ENCODE measurements at regions not wholly inside any gene's neighbourhood (a gene's known extent, or its start where the extent isn't known, plus 50 kb on each side); places are given as distances from the start of the nearest gene placed in this dataset.
"Not testable (repeated sequence)": the region's sequence is repeated elsewhere in the genome, so short reads cannot be mapped to it uniquely, and the experiment has no call there.

DNA sequence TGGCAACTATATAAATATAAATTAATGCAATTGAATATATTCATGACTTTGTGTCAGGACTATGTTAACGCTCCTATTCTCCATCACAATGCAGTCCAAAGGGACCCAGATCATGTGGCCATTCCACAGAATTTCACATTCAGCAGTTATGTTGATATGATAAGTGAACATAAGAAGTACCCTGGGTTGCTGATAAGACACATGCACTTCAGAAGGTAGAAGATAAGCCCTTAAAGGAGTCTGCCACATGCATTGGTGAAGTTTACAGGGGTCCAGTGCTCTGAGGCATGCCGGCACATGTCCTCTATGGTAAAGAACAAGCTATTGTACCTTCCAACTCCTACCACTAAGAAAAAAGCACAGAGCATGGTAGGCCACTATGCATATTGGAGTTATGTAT is 76.4 kb downstream of the PHAX start:
- H3K27me3 ChIP-seq = no peaks in the 10 kb centered on the region

DNA sequence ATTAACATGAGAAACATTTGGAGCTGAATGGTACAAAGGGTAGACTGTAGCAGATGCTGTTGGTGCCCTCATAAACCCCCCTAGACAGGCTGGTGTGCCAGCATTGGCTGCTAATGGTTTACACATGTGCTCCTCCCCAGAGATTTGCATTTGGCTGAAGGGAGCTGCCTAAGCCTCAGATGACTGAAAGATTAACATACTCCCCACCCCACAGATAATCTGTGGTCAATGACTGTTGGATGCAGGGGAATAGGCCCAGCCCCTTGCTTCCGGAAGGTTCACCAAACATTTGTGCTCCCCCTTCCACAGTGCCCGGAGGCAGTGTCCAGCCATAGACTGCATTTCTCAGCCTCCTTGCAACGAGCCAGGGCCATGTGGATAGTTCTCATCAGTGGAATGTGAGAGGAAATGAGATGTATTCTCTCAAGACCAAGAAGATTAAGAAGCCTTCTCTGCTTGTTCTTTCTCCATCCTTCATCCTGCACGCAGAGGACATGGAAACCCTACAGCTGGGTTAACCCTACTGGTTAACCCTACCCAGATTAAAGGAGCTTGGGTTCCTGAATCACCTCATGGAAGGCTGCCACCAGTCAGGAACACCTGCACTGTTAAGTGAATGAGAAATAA is 79.6 kb downstream of the PHAX start:
- no peaks in the 10 kb centered on the region for H4K20me1 ChIP-seq (ENCODE audit: insufficient read depth, poor library complexity, severe bottlenecking)
- WGBS (ENCODE audit: low lambda C conversion rate, missing lambda C conversion rate) = 35% methylated on average over 4 of the region's 4 CpGs
- H3K9me2 ChIP-seq (replicated peaks; ENCODE audit: insufficient read depth) = no peaks in the 10 kb centered on the region
- H3K4me3 ChIP-seq = no peak overlapping the region
- peak overlapping the region; percentile 24 for H3K4me2 ChIP-seq
- no peaks in the 10 kb centered on the region for H3K27me3 ChIP-seq
- no peaks in the 10 kb centered on the region for H3K36me3 ChIP-seq (replicated peaks; ENCODE audit: insufficient read depth, low read depth)
- H3K27ac ChIP-seq = no peak overlapping the region
- TF ChIP-seq CTCF (IDR thresholded peaks at IDR 0.05; ENCODE audit: poor library complexity) = no peak
- TF ChIP-seq EZH2 (IDR thresholded peaks at IDR 0.05; ENCODE audit: borderline replicate concordance) = no peak
- TF ChIP-seq EZH2phosphoT487 (IDR thresholded peaks at IDR 0.05; ENCODE audit: low read depth, severe bottlenecking, unreplicated experiment) = no peak
- no peak overlapping the region for H2AFZ ChIP-seq
- no peaks in the 10 kb centered on the region for H3K9me3 ChIP-seq (ENCODE audit: low read depth)
- H3K79me2 ChIP-seq = no peaks in the 10 kb centered on the region
- H3K4me1 ChIP-seq (ENCODE audit: insufficient read depth) = no peaks in the 10 kb centered on the region
- DNase-seq (ENCODE audit: low spot score) = peak; percentile 21

More for the DNA sequence above, 76.4 kb downstream of the PHAX start:
- H4K20me1 ChIP-seq (ENCODE audit: insufficient read depth, poor library complexity, severe bottlenecking) = no peaks in the 10 kb centered on the region
- H2AFZ ChIP-seq = no peak overlapping the region
- H3K9me2 ChIP-seq (replicated peaks; ENCODE audit: insufficient read depth) = no peaks in the 10 kb centered on the region
- no peaks in the 10 kb centered on the region for H3K4me1 ChIP-seq (ENCODE audit: insufficient read depth)
- no peak for TF ChIP-seq CTCF (IDR thresholded peaks at IDR 0.05; ENCODE audit: poor library complexity)
- TF ChIP-seq EZH2 (IDR thresholded peaks at IDR 0.05; ENCODE audit: borderline replicate concordance) = no peak
- TF ChIP-seq EZH2phosphoT487 (IDR thresholded peaks at IDR 0.05; ENCODE audit: low read depth, severe bottlenecking, unreplicated experiment) = no peak
- no peaks in the 10 kb centered on the region for H3K9me3 ChIP-seq (ENCODE audit: low read depth)
- H3K4me3 ChIP-seq = no peak overlapping the region
- H3K36me3 ChIP-seq (replicated peaks; ENCODE audit: insufficient read depth, low read depth) = no peaks in the 10 kb centered on the region
- H3K4me2 ChIP-seq = no peak overlapping the region
- 89% methylated on average over 2 of the region's 2 CpGs for WGBS (ENCODE audit: low lambda C conversion rate, missing lambda C conversion rate)
- no peak overlapping the region for H3K27ac ChIP-seq
- no peaks in the 10 kb centered on the region for H3K79me2 ChIP-seq
- DNase-seq (ENCODE audit: low spot score) = no peak

- H3K79me2 ChIP-seq; DNase-seq (ENCODE audit: low spot score); H3K9me3 ChIP-seq (ENCODE audit: low read depth); H3K27ac ChIP-seq; H3K9me2 ChIP-seq (replicated peaks; ENCODE audit: insufficient read depth); H3K27me3 ChIP-seq; H2AFZ ChIP-seq; H3K36me3 ChIP-seq (replicated peaks; ENCODE audit: insufficient read depth, low read depth); H3K4me3 ChIP-seq; H4K20me1 ChIP-seq (ENCODE audit: insufficient read depth, poor library complexity, severe bottlenecking); H3K4me1 ChIP-seq (ENCODE audit: insufficient read depth); H3K4me2 ChIP-seq: not testable (repeated sequence)
- 87% methylated on average over 9 of the region's 9 CpGs for WGBS (ENCODE audit: low lambda C conversion rate, missing lambda C conversion rate)
Measured at GRCh38 chr5:126681314-126681713, 80.6 kb downstream of the PHAX start.

DNA sequence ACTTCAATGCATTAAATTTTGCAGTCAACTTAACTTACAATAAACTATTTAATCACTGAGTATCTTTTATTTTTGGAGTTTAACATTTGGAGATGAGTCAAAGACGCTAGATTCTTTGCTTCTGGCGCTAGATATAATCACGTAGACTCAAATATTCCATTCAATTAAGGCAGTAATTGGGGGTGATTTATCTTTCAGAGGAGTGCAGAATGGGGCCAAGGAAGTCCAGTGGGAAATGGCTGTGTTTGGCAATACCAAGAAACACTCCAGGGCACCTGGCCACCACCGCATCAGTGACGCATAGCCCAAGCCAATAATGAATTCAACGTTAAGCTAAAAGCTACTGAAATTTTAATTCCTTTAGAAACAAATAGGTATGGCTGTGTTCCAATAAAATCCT is 81.2 kb downstream of the PHAX start:
- TF ChIP-seq EZH2phosphoT487 (IDR thresholded peaks at IDR 0.05; ENCODE audit: low read depth, severe bottlenecking, unreplicated experiment) = no peak
- no peak for TF ChIP-seq EZH2 (IDR thresholded peaks at IDR 0.05; ENCODE audit: borderline replicate concordance)
- no peak for TF ChIP-seq CTCF (IDR thresholded peaks at IDR 0.05; ENCODE audit: poor library complexity)
- Histone ChIP-seq H3K9me3 (ENCODE audit: low read depth) (no peaks in the 10 kb centered on the region), H3K4me2 (no peak overlapping the region), H3K9me2 (replicated peaks; ENCODE audit: insufficient read depth) (no peaks in the 10 kb centered on the region), H2AFZ (no peak overlapping the region), H3K4me3 (no peak overlapping the region), H4K20me1 (ENCODE audit: insufficient read depth, poor library complexity, severe bottlenecking) (no peaks in the 10 kb centered on the region), H3K79me2 (no peaks in the 10 kb centered on the region), H3K27ac (no peak overlapping the region), H3K36me3 (replicated peaks; ENCODE audit: insufficient read depth, low read depth) (no peaks in the 10 kb centered on the region), H3K27me3 (no peaks in the 10 kb centered on the region), H3K4me1 (ENCODE audit: insufficient read depth) (no peaks in the 10 kb centered on the region)
- no peak for DNase-seq (ENCODE audit: low spot score)
- WGBS (ENCODE audit: low lambda C conversion rate, missing lambda C conversion rate) = 95% methylated on average over 6 of the region's 6 CpGs

Data from hepatocyte (in vitro differentiated cells).